ENCODE measurements at regions not wholly inside any gene's neighbourhood (a gene's known extent, or its start where the extent isn't known, plus 50 kb on each side); places are given as distances from the start of the nearest gene placed in this dataset.

GRCh38 chr1:213727853-213728592 is 259.8 kb upstream of the PROX1 start:
- ATAC-seq: no peak
- intact Hi-C loops (cut with micrococcal nuclease): no loop called here
- Histone ChIP-seq H3K27ac (ENCODE audit: low read length) (no peak overlapping the region), H3K4me1 (ENCODE audit: insufficient read depth, low read length) (no peaks in the 10 kb centered on the region), H3K4me2 (ENCODE audit: low read length) (no peak overlapping the region), H3K36me3 (ENCODE audit: low read depth, low read length) (no peaks in the 10 kb centered on the region), H3K9me2 (replicated peaks; ENCODE audit: low read length) (no peaks in the 10 kb centered on the region), H3K9me3 (ENCODE audit: low read length) (no peaks in the 10 kb centered on the region), H4K20me1 (ENCODE audit: low read length) (no peaks in the 10 kb centered on the region), H3F3A (ENCODE audit: low read length, unreplicated experiment) (no peaks in the 10 kb centered on the region), H3K4me3 (ENCODE audit: low read length) (no peak overlapping the region), H3K9ac (ENCODE audit: low read length) (no peak overlapping the region), H2AFZ (ENCODE audit: low read length) (no peak overlapping the region), H3K27me3 (ENCODE audit: low read length) (peaks cover 56% of the 10 kb centered on the region), H3K79me2 (ENCODE audit: low read length) (no peaks in the 10 kb centered on the region)
- CTCF ChIA-PET: no interaction called here
- no TSS peak for BruUV-seq (replicated peaks)
- POLR2A ChIA-PET (ENCODE audit: unreplicated experiment): no interaction called here
- no peak for DNase-seq
- TF ChIP-seq EZH2 (IDR thresholded peaks at IDR 0.05; ENCODE audit: low read length, unreplicated experiment) (no peak), EZH2phosphoT487 (IDR thresholded peaks at IDR 0.05; ENCODE audit: borderline replicate concordance, low read length) (no peak), CTCF (conservative IDR thresholded peaks at IDR 0.05; ENCODE audit: low read depth, low read length) (no peak)

- H3K4me2 ChIP-seq (ENCODE audit: low read length): no peak overlapping the region
- TF ChIP-seq CTCF (conservative IDR thresholded peaks at IDR 0.05; ENCODE audit: low read depth, low read length) (no peak), EZH2phosphoT487 (IDR thresholded peaks at IDR 0.05; ENCODE audit: borderline replicate concordance, low read length) (no peak), EZH2 (IDR thresholded peaks at IDR 0.05; ENCODE audit: low read length, unreplicated experiment) (no peak)
- H4K20me1 ChIP-seq (ENCODE audit: low read length): no peaks in the 10 kb centered on the region
- intact Hi-C loops (cut with micrococcal nuclease): no loop called here
- no peak overlapping the region for H3K4me3 ChIP-seq (ENCODE audit: low read length)
- H2AFZ ChIP-seq (ENCODE audit: low read length): no peak overlapping the region
- no peaks in the 10 kb centered on the region for H3K36me3 ChIP-seq (ENCODE audit: low read depth, low read length)
- H3K79me2 ChIP-seq (ENCODE audit: low read length): no peaks in the 10 kb centered on the region
- peaks cover 51% of the 10 kb centered on the region for H3K27me3 ChIP-seq (ENCODE audit: low read length)
- no peaks in the 10 kb centered on the region for H3K9me2 ChIP-seq (replicated peaks; ENCODE audit: low read length)
- ATAC-seq: no peak
- no peak for DNase-seq
- BruUV-seq (replicated peaks): no TSS peak
- ChIA-PET CTCF (no interaction called here), POLR2A (ENCODE audit: unreplicated experiment) (no interaction called here)
- no peak overlapping the region for H3K27ac ChIP-seq (ENCODE audit: low read length)
- H3K9ac ChIP-seq (ENCODE audit: low read length): no peak overlapping the region
- no peaks in the 10 kb centered on the region for H3K9me3 ChIP-seq (ENCODE audit: low read length)
- no peaks in the 10 kb centered on the region for H3F3A ChIP-seq (ENCODE audit: low read length, unreplicated experiment)
- no peaks in the 10 kb centered on the region for H3K4me1 ChIP-seq (ENCODE audit: insufficient read depth, low read length)
Observed at GRCh38 chr1:213728593-213729536, 258.9 kb upstream of the PROX1 start.

Data from PC-3 (cell line).